HEK293T (cell line): ENCODE measurements at regions not wholly inside any gene's neighbourhood (a gene's known extent, or its start where the extent isn't known, plus 50 kb on each side); places are given as distances from the start of the nearest gene placed in this dataset.

Experiments used
- ARNT ChIP-seq: fragments of 450-650 bp; IDR thresholded peaks from 2 replicates; pipeline ENCODE4 v1.6.1; 2017; ENCODE audit warnings: mild to moderate bottlenecking
- BHLHE40 ChIP-seq: fragments of 450-650 bp; IDR thresholded peaks from 2 replicates; pipeline ENCODE4 v1.6.1; 2016; ENCODE audit warnings: mild to moderate bottlenecking, moderate library complexity, borderline replicate concordance
- ELF4 ChIP-seq: fragments of 450-650 bp; IDR thresholded peaks from 2 replicates; pipeline ENCODE4 v1.6.1; 2017; ENCODE audit warnings: antibody characterized with exemption
- FOXA1 ChIP-seq: fragments of 450-650 bp; IDR thresholded peaks from 2 replicates; pipeline ENCODE4 v1.6.1; 2016; ENCODE audit warnings: mild to moderate bottlenecking
- FOXK2 ChIP-seq: fragments of 450-650 bp; IDR thresholded peaks from 2 replicates; pipeline ENCODE4 v1.6.1; 2016; ENCODE audit warnings: mild to moderate bottlenecking
- FOXM1 ChIP-seq: fragments of 450-650 bp; IDR thresholded peaks from 2 replicates; pipeline ENCODE4 v1.6.1; 2017; ENCODE audit warnings: mild to moderate bottlenecking, borderline replicate concordance
- HDGF ChIP-seq: fragments of 450-650 bp; IDR thresholded peaks from 2 replicates; pipeline ENCODE4 v1.6.1; 2017; ENCODE audit warnings: antibody characterized with exemption, borderline replicate concordance
- LEF1 ChIP-seq: fragments of 450-650 bp; IDR thresholded peaks from 2 replicates; pipeline ENCODE4 v1.6.1; 2017; ENCODE audit warnings: mild to moderate bottlenecking, borderline replicate concordance
- TARDBP ChIP-seq: fragments of 450-650 bp; IDR thresholded peaks from 2 replicates; pipeline ENCODE4 v1.6.1; 2016
- ZNF384 ChIP-seq: fragments of 450-650 bp; IDR thresholded peaks from 2 replicates; pipeline ENCODE4 v1.6.1; 2016

- TF ChIP-seq FOXM1: no peak
- TF ChIP-seq ELF4: no peak
- no peak for TF ChIP-seq FOXA1
- no peak for TF ChIP-seq LEF1
- no peak for TF ChIP-seq ARNT
- TF ChIP-seq ZNF384: no peak
- no peak for TF ChIP-seq BHLHE40
- no peak for TF ChIP-seq TARDBP
- TF ChIP-seq FOXK2: no peak
- no peak for TF ChIP-seq HDGF
Measured at GRCh38 chr4:62490635-62491034, 1290.5 kb downstream of the ADGRL3 start.
